HCT116 (cell line): ENCODE measurements at regions not wholly inside any gene's neighbourhood (a gene's known extent, or its start where the extent isn't known, plus 50 kb on each side); places are given as distances from the start of the nearest gene placed in this dataset.

Experiments
- ATAC-seq: fragments of 200-7000 bp; cut with Tn5 transposase; 2 replicates; pipeline ENCODE4 v1.9.1; 2020; ENCODE audit warnings: mild to moderate bottlenecking, moderate library complexity
- BruUV-seq: library from RNA; stranded (reverse); fragments of 400-500 nt; replicated peaks from 2 replicates; lab custom pipeline; 2021; lab: Mats Ljungman, UMichigan
- CTCF ChIA-PET: fragments of 300-600 bp; sonication (Branson Sonifier 250); formaldehyde crosslinking; loops from one replicate; lab custom pipeline; 2021; ENCODE audit warnings: antibody characterized with exemption; lab: Charles Lee
- POLR2A ChIA-PET: fragments of 300-600, 350-600 bp; sonication (Branson Sonifier 250); formaldehyde crosslinking; loops from one replicate; lab custom pipeline; 2021; ENCODE audit warnings: antibody characterized with exemption; lab: Charles Lee
- RAD21 ChIA-PET, 2 experiments: fragments of 300-600 bp; sonication (Branson Sonifier 250); formaldehyde crosslinking; loops; one replicate each; lab custom pipeline; 2023; ENCODE audit warnings: low total read pairs in 2 of 2; ENCODE audit not compliant: uncharacterized antibody in 2 of 2, unreplicated experiment in 2 of 2, low non-redundant PET in 1 of 2; lab: Charles Lee
- DNase-seq: peaks from one replicate; pipeline ENCODE4 v3.0.0-alpha.2; 2010; ENCODE audit warnings: low read depth, low spot score
- H2AFZ ChIP-seq: fragments of 200-600 bp; shearing (Covaris generic), sonication (generic); 2 replicates; pipeline ENCODE4 v1.6.1; 2017; ENCODE audit warnings: low read depth, mixed run types, mixed read lengths, antibody characterized with exemption, low read length; ENCODE audit not compliant: poor library complexity, severe bottlenecking
- H3K27ac ChIP-seq: 2 replicates; pipeline ENCODE4 v1.5.1; 2012; ENCODE audit warnings: low read depth, low read length
- H3K27me3 ChIP-seq: fragments of 200-600 bp; sonication (generic); 2 replicates; pipeline ENCODE4 v1.6.1; 2016; ENCODE audit warnings: mixed run types, low read length, mixed read lengths; ENCODE audit not compliant: insufficient read depth
- H3K36me3 ChIP-seq, 2 experiments: fragments of 200-500 bp in 1 of 2; fragments of 200-600 bp in 1 of 2; sonication (Bioruptor generic) in 1 of 2; sonication (generic) in 1 of 2; 2 replicates each; pipeline versions ENCODE4 v1.5.1 to v1.6.1; 2014 to 2016; ENCODE audit warnings: low read length in 2 of 2, inconsistent platforms in 1 of 2, mixed read lengths in 1 of 2, mixed run types in 1 of 2; ENCODE audit not compliant: insufficient read depth in 2 of 2, control insufficient read depth in 1 of 2
- H3K4me1 ChIP-seq, 2 experiments: fragments of 200-600 bp in 1 of 2; sonication (generic) in 1 of 2; 2 replicates each; pipeline versions ENCODE4 v1.5.1 to v1.6.1; 2012 to 2017; ENCODE audit warnings: low read length in 2 of 2, inconsistent platforms in 1 of 2, mild to moderate bottlenecking in 1 of 2, mixed read lengths in 1 of 2, mixed run types in 1 of 2, moderate library complexity in 1 of 2; ENCODE audit not compliant: insufficient read depth in 2 of 2, control insufficient read depth in 1 of 2
- H3K4me2 ChIP-seq: fragments of 200-600 bp; sonication (generic); 2 replicates; pipeline ENCODE4 v1.6.1; 2017; ENCODE audit warnings: mixed run types, low read length, mixed read lengths
- H3K4me3 ChIP-seq, 2 experiments: fragments of 200-600 bp in 1 of 2; sonication (generic) in 1 of 2; replicated peaks in 1 of 2; 2 replicates each; pipeline ENCODE4 v1.5.1; 2011 to 2016; ENCODE audit warnings: low read length in 2 of 2, control low read depth in 1 of 2, low read depth in 1 of 2, mild to moderate bottlenecking in 1 of 2, mixed read lengths in 1 of 2, mixed run types in 1 of 2
- H3K79me2 ChIP-seq: fragments of 200-600 bp; sonication (generic); 2 replicates; pipeline ENCODE4 v1.6.1; 2017; ENCODE audit warnings: mild to moderate bottlenecking, mixed run types, low read length, moderate library complexity, mixed read lengths; ENCODE audit not compliant: insufficient read depth
- H3K9ac ChIP-seq: fragments of 200-600 bp; sonication (generic); 2 replicates; pipeline ENCODE4 v1.6.1; 2016; ENCODE audit warnings: low read length, mixed read lengths
- H3K9me2 ChIP-seq: fragments of 200-600 bp; sonication (generic), shearing (Covaris generic); 2 replicates; pipeline ENCODE4 v1.6.1; 2017; ENCODE audit warnings: mixed run types, mild to moderate bottlenecking, moderate library complexity; ENCODE audit not compliant: insufficient read depth
- H3K9me3 ChIP-seq, 2 experiments: fragments of 200-500 bp in 1 of 2; fragments of 200-600 bp in 1 of 2; sonication (Bioruptor generic) in 1 of 2; sonication (generic) in 1 of 2; 2 replicates each; pipeline ENCODE4 v1.6.1; 2014 to 2017; ENCODE audit warnings: low read length in 2 of 2, mixed read lengths in 2 of 2, inconsistent platforms in 1 of 2, low read depth in 1 of 2, mild to moderate bottlenecking in 1 of 2, mixed run types in 1 of 2, moderate library complexity in 1 of 2; ENCODE audit not compliant: control insufficient read depth in 1 of 2, insufficient read depth in 1 of 2
- H4K20me1 ChIP-seq: fragments of 200-600 bp; sonication (generic), shearing (Covaris generic); 2 replicates; pipeline ENCODE4 v1.6.1; 2017; ENCODE audit warnings: mixed run types, mild to moderate bottlenecking, moderate library complexity; ENCODE audit not compliant: insufficient read depth
- ATF3 ChIP-seq: IDR thresholded peaks from 2 replicates; pipeline ENCODE4 v1.6.1; 2012
- CBX3 ChIP-seq: IDR thresholded peaks from 2 replicates; pipeline ENCODE4 v1.6.1; 2012; ENCODE audit warnings: low read depth
- CEBPB ChIP-seq: IDR thresholded peaks from 2 replicates; pipeline ENCODE4 v1.6.1; 2012; ENCODE audit warnings: low read depth
- CTCF ChIP-seq, 3 experiments: fragments of 200-600 bp in 1 of 3; sonication (generic) in 1 of 3; IDR thresholded peaks in 2 of 3; conservative IDR thresholded peaks in 1 of 3; 2 replicates each; pipeline ENCODE4 v1.5.1; 2012 to 2017; ENCODE audit warnings: low read depth in 2 of 3, low read length in 2 of 3, antibody characterized with exemption in 1 of 3, borderline replicate concordance in 1 of 3, control low read depth in 1 of 3, mild to moderate bottlenecking in 1 of 3, mixed read lengths in 1 of 3, mixed run types in 1 of 3, moderate library complexity in 1 of 3; ENCODE audit not compliant: insufficient read depth in 1 of 3
- EGR1 ChIP-seq: IDR thresholded peaks from 2 replicates; pipeline ENCODE4 v1.6.1; 2012; ENCODE audit warnings: low read depth
- ELF1 ChIP-seq: IDR thresholded peaks from 2 replicates; pipeline ENCODE4 v1.6.1; 2012; ENCODE audit warnings: low read depth, borderline replicate concordance
- EZH2phosphoT487 ChIP-seq: fragments of 200-600 bp; IDR thresholded peaks from 2 replicates; pipeline ENCODE4 v1.6.1; 2018; ENCODE audit warnings: antibody characterized with exemption, borderline replicate concordance
- FOSL1 ChIP-seq: IDR thresholded peaks from 2 replicates; pipeline ENCODE4 v1.6.1; 2012; ENCODE audit warnings: low read depth
- JUND ChIP-seq: IDR thresholded peaks from 2 replicates; pipeline ENCODE4 v1.6.1; 2012
- POLR2AphosphoS5 ChIP-seq: IDR thresholded peaks from 2 replicates; pipeline ENCODE4 v1.6.1; 2011; ENCODE audit warnings: mild to moderate bottlenecking, low read depth, low read length, moderate library complexity
- RAD21 ChIP-seq: IDR thresholded peaks from 2 replicates; pipeline ENCODE4 v1.6.1; 2012; ENCODE audit warnings: low read depth, mild to moderate bottlenecking
- SIN3A ChIP-seq: IDR thresholded peaks from 2 replicates; pipeline ENCODE4 v1.6.1; 2012; ENCODE audit warnings: low read depth
- SP1 ChIP-seq: IDR thresholded peaks from 2 replicates; pipeline ENCODE4 v1.6.1; 2012; ENCODE audit warnings: low read depth
- SRF ChIP-seq: IDR thresholded peaks from 2 replicates; pipeline ENCODE4 v1.6.1; 2012; ENCODE audit warnings: low read depth
- YY1 ChIP-seq: IDR thresholded peaks from 2 replicates; pipeline ENCODE4 v1.6.1; 2011; ENCODE audit warnings: low read length, low read depth, moderate library complexity, mild to moderate bottlenecking; ENCODE audit not compliant: insufficient replicate concordance; ENCODE audit errors: extremely low read depth
- ZFX ChIP-seq: fragments of 450-650 bp; IDR thresholded peaks from 2 replicates; pipeline ENCODE4 v1.6.1; 2017
- ZNF274 ChIP-seq: fragments of 200-500 bp; sonication (Bioruptor generic); IDR thresholded peaks from 2 replicates; pipeline ENCODE4 v1.6.1; 2014; ENCODE audit warnings: mild to moderate bottlenecking, low read depth, low read length, inconsistent platforms
- intact Hi-C: fragments of 100-400 bp; cut with micrococcal nuclease; formaldehyde crosslinking; loops from 2 replicates; pipeline ENCODE4 v1.10.0; 2022
- TF ChIP-seq, protein P1 (sequence below): IDR thresholded peaks from 2 replicates; pipeline ENCODE4 v1.6.1; 2012; ENCODE audit warnings: low read depth

DNA sequence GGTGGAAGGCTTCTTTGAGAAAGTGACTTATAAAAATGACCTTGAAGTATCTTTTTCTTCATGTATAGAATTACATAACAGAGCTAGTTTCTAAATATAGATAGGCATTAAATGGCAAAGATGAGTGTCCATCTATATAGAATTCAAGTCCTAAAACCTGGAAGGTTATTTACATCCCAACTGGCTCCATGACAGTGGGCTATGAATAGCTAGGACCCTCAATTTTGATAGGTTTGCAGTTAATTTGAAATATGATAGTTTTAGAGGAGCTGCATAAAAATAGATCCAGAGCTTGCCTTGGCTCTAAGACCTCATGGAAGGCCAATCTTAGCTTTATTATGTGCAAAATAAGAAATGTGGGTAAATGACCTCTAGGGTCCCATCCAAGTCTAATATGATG, 310.6 kb upstream of the CITED2 start (continued):
- no peak for TF ChIP-seq CTCF (IDR thresholded peaks at IDR 0.05 in 2 of 3, conservative IDR thresholded peaks at IDR 0.05 in 1 of 3; ENCODE audit: borderline replicate concordance in 1 of 3, insufficient read depth in 1 of 3, low read depth in 2 of 3, low read length in 2 of 3)
- TF ChIP-seq FOSL1, result no peak
- TF ChIP-seq YY1, result no peak
- TF ChIP-seq CEBPB, result no peak
- TF ChIP-seq ATF3, result no peak
- no peak for TF ChIP-seq ELF1
- TF ChIP-seq CBX3, result no peak
- no peak for TF ChIP-seq SP1
- no peak for TF ChIP-seq SRF
- TF ChIP-seq JUND, result no peak
- no peak for TF ChIP-seq ZFX

DNA sequence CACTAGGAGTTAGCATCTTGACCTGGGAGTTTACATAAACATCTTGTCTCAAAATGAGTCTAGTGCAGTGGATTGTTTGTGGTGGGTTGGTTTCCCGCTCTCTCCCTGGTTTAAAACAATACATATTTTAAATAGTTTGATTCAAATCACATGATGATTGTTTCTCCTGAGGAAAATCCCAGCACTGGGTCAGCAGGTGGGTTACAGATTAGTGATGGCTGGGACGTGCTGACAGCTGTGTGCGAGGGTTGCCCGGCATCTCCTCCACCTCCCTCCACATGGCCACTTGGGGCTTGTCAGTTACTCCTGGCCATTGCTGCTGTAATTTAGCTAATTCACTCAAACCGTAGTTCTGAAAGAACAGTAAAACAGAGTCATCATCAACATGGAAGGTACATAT, 306.4 kb upstream of the CITED2 start:
- no TSS peak for BruUV-seq
- Histone ChIP-seq H3K9me2 (no peaks in the 10 kb centered on the region), H3K4me2 (no peak overlapping the region), H3K27me3 (no peaks in the 10 kb centered on the region), H3K4me1 (no peaks in the 10 kb centered on the region), H3K9me3 (no peaks in the 10 kb centered on the region), H4K20me1 (no peaks in the 10 kb centered on the region), H3K36me3 (no peaks in the 10 kb centered on the region), H3K27ac (no peak overlapping the region), H3K9ac (no peak overlapping the region), H2AFZ (peak overlapping the region; percentile 39), H3K79me2 (no peaks in the 10 kb centered on the region), H3K4me3 (no peak overlapping the region)
- DNase-seq (no peak), ATAC-seq (no peak)
- ChIA-PET RAD21 (no interaction called here), CTCF (no interaction called here), POLR2A (no interaction called here)
- intact Hi-C loops, result no loop called here
- TF ChIP-seq EGR1, result no peak
- no peak for TF ChIP-seq CEBPB
- TF ChIP-seq SP1, result no peak
- TF ChIP-seq CTCF (IDR thresholded peaks at IDR 0.05 in 2 of 3, conservative IDR thresholded peaks at IDR 0.05 in 1 of 3; ENCODE audit: borderline replicate concordance in 1 of 3, insufficient read depth in 1 of 3, low read depth in 2 of 3, low read length in 2 of 3), result no peak
- TF ChIP-seq SRF, result no peak
- TF ChIP-seq, protein P1, sequence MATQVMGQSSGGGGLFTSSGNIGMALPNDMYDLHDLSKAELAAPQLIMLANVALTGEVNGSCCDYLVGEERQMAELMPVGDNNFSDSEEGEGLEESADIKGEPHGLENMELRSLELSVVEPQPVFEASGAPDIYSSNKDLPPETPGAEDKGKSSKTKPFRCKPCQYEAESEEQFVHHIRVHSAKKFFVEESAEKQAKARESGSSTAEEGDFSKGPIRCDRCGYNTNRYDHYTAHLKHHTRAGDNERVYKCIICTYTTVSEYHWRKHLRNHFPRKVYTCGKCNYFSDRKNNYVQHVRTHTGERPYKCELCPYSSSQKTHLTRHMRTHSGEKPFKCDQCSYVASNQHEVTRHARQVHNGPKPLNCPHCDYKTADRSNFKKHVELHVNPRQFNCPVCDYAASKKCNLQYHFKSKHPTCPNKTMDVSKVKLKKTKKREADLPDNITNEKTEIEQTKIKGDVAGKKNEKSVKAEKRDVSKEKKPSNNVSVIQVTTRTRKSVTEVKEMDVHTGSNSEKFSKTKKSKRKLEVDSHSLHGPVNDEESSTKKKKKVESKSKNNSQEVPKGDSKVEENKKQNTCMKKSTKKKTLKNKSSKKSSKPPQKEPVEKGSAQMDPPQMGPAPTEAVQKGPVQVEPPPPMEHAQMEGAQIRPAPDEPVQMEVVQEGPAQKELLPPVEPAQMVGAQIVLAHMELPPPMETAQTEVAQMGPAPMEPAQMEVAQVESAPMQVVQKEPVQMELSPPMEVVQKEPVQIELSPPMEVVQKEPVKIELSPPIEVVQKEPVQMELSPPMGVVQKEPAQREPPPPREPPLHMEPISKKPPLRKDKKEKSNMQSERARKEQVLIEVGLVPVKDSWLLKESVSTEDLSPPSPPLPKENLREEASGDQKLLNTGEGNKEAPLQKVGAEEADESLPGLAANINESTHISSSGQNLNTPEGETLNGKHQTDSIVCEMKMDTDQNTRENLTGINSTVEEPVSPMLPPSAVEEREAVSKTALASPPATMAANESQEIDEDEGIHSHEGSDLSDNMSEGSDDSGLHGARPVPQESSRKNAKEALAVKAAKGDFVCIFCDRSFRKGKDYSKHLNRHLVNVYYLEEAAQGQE, result no peak
- no peak for TF ChIP-seq SIN3A
- no peak for TF ChIP-seq FOSL1
- no peak for TF ChIP-seq ZNF274
- no peak for TF ChIP-seq EZH2phosphoT487
- TF ChIP-seq ATF3, result no peak
- no peak for TF ChIP-seq YY1
- no peak for TF ChIP-seq ELF1
- TF ChIP-seq POLR2AphosphoS5, result no peak
- no peak for TF ChIP-seq JUND
- TF ChIP-seq RAD21, result no peak
